Calu3 (cell line): ENCODE measurements at regions not wholly inside any gene's neighbourhood (a gene's known extent, or its start where the extent isn't known, plus 50 kb on each side); places are given as distances from the start of the nearest gene placed in this dataset.

Source experiments
- BruUV-seq: library from RNA; stranded (reverse); fragments of 400-500 nt; replicated peaks from 2 replicates; lab custom pipeline; 2021; lab: Mats Ljungman, UMichigan
- CTCF ChIA-PET: fragments of 300-600 bp; sonication (Branson Sonifier 250); formaldehyde crosslinking; loops from one replicate; lab custom pipeline; 2022; ENCODE audit warnings: antibody characterized with exemption; lab: Charles Lee
- DNase-seq: peaks from one replicate; pipeline ENCODE4 v3.0.0; 2022
- H3K27ac Mint-ChIP-seq: one replicate; pipeline ENCODE4 v1.8.0; 2022; ENCODE audit warnings: mixed read lengths; ENCODE audit not compliant: unreplicated experiment
- H3K27me3 Mint-ChIP-seq: one replicate; pipeline ENCODE4 v1.8.0; 2022; ENCODE audit warnings: mixed read lengths; ENCODE audit not compliant: unreplicated experiment
- H3K36me3 Mint-ChIP-seq: one replicate; pipeline ENCODE4 v1.8.0; 2022; ENCODE audit warnings: mild to moderate bottlenecking, moderate library complexity, mixed read lengths; ENCODE audit not compliant: insufficient read depth, unreplicated experiment
- H3K4me1 Mint-ChIP-seq: one replicate; pipeline ENCODE4 v1.8.0; 2022; ENCODE audit warnings: mild to moderate bottlenecking, low read depth, mixed read lengths; ENCODE audit not compliant: unreplicated experiment
- H3K4me3 Mint-ChIP-seq: one replicate; pipeline ENCODE4 v1.8.0; 2022; ENCODE audit warnings: mild to moderate bottlenecking, low read depth, moderate library complexity, mixed read lengths; ENCODE audit not compliant: unreplicated experiment
- H3K9me3 Mint-ChIP-seq: one replicate; pipeline ENCODE4 v1.8.0; 2022; ENCODE audit warnings: low read depth, mixed read lengths; ENCODE audit not compliant: unreplicated experiment
- CTCF ChIP-seq: fragments of 200-600 bp; IDR thresholded peaks from one replicate; pipeline ENCODE4 v1.8.0; 2022; ENCODE audit warnings: antibody characterized with exemption; ENCODE audit not compliant: unreplicated experiment
- intact Hi-C: fragments of 100-400 bp; cut with micrococcal nuclease; formaldehyde crosslinking; loops from one replicate; pipeline ENCODE4 v1.10.0; 2022; ENCODE audit not compliant: unreplicated experiment

GRCh38 chr7:16301291-16301690 lies 120.0 kb downstream of the CRPPA start:
- BruUV-seq: no TSS peak
- H3K4me1 Mint-ChIP-seq: peaks cover 40% of the 10 kb centered on the region
- no peak overlapping the region for H3K4me3 Mint-ChIP-seq
- DNase-seq: peak; percentile 28
- intact Hi-C loops: loop anchor here (5.0 kb wide), 2 partner anchors 46 to 266 kb away; no protein-coding TSS in a partner anchor
- peaks cover 5% of the 10 kb centered on the region for H3K36me3 Mint-ChIP-seq
- CTCF ChIA-PET: interaction anchor here (0.5 to 1.4 kb wide), 3 partner anchors 18 to 289 kb away, joined by 3 read pairs; no protein-coding TSS in a partner anchor
- H3K27ac Mint-ChIP-seq: peak overlapping the region; percentile 90
- no peak for TF ChIP-seq CTCF
- no peaks in the 10 kb centered on the region for H3K9me3 Mint-ChIP-seq
- no peaks in the 10 kb centered on the region for H3K27me3 Mint-ChIP-seq

GRCh38 chr7:16300361-16300895 lies 120.9 kb downstream of the CRPPA start:
- CTCF ChIA-PET: interaction anchor here (1.2 to 1.9 kb wide), 3 partner anchors 19 to 264 kb away, joined by 3 to 4 read pairs (median 3); no protein-coding TSS in a partner anchor
- Mint-ChIP-seq H3K36me3 (peaks cover 5% of the 10 kb centered on the region), H3K27me3 (no peaks in the 10 kb centered on the region), H3K27ac (peak overlapping the region; percentile 90), H3K4me3 (no peak overlapping the region), H3K9me3 (no peaks in the 10 kb centered on the region), H3K4me1 (peaks cover 43% of the 10 kb centered on the region)
- BruUV-seq: no TSS peak
- no peak for TF ChIP-seq CTCF
- intact Hi-C loops: loop anchor here (5.0 kb wide), 2 partner anchors 47 to 267 kb away; no protein-coding TSS in a partner anchor
- no peak for DNase-seq

- no peak overlapping the region for H3K4me3 Mint-ChIP-seq
- H3K4me1 Mint-ChIP-seq: peaks cover 47% of the 10 kb centered on the region
- no peaks in the 10 kb centered on the region for H3K27me3 Mint-ChIP-seq
- no TSS peak for BruUV-seq
- intact Hi-C loops: loop anchor here (5.0 kb wide), 3 partner anchors 47 to 267 kb away; partner anchors contain the start of gene CRPPA
- no peak for TF ChIP-seq CTCF
- H3K9me3 Mint-ChIP-seq: no peaks in the 10 kb centered on the region
- DNase-seq: no peak
- H3K36me3 Mint-ChIP-seq: peaks cover 5% of the 10 kb centered on the region
- no peak overlapping the region for H3K27ac Mint-ChIP-seq
- CTCF ChIA-PET: interaction anchor here (1.2 to 1.9 kb wide), 2 partner anchors 47 to 265 kb away, joined by 3 to 4 read pairs; no protein-coding TSS in a partner anchor
These were observed 121.5 kb downstream of the CRPPA start for GRCh38 chr7:16299853-16300252.

- no peaks in the 10 kb centered on the region for H3K27me3 Mint-ChIP-seq
- BruUV-seq: no TSS peak
- no peak for TF ChIP-seq CTCF
- H3K4me1 Mint-ChIP-seq: peaks cover 62% of the 10 kb centered on the region
- intact Hi-C loops: loop anchor here (5.0 kb wide), 1 partner anchor 124 kb away; the partner anchor contains the start of gene CRPPA
- peaks cover 5% of the 10 kb centered on the region for H3K36me3 Mint-ChIP-seq
- CTCF ChIA-PET: no interaction called here
- DNase-seq: no peak
- no peaks in the 10 kb centered on the region for H3K9me3 Mint-ChIP-seq
- H3K27ac Mint-ChIP-seq: no peak overlapping the region
- no peak overlapping the region for H3K4me3 Mint-ChIP-seq
These were observed 123.1 kb downstream of the CRPPA start for GRCh38 chr7:16298221-16298620.
